Left colon (tissue), 2 donors: ENCODE measurements at regions not wholly inside any gene's neighbourhood (a gene's known extent, or its start where the extent isn't known, plus 50 kb on each side); places are given as distances from the start of the nearest gene placed in this dataset.
"Not testable (repeated sequence)": the region's sequence is repeated elsewhere in the genome, so short reads cannot be mapped to it uniquely, and the experiment has no call there.

Source experiments
- ATAC-seq: fragments of 200-7000 bp; cut with Tn5 transposase; one replicate; pipeline ENCODE4 v1.9.1; 2020; ENCODE audit warnings: mild to moderate bottlenecking, moderate library complexity
- DNase-seq, 2 donors: peaks; one replicate each; pipeline ENCODE4 v3.0.0-alpha.2; 2020
- intact Hi-C, 2 donors: fragments of 100-400 bp; cut with DNase I in 1 of 2; cut with micrococcal nuclease in 1 of 2; formaldehyde crosslinking; loops; one replicate each; pipeline versions ENCODE4 v1.11.2 to v1.14.0; 2022; cut with DNase I, micrococcal nuclease
- donor health status: DM: no; HTN: no; CAD: no.
- donor health status: DM: yes; HTN: yes; CAD: no.

DNA sequence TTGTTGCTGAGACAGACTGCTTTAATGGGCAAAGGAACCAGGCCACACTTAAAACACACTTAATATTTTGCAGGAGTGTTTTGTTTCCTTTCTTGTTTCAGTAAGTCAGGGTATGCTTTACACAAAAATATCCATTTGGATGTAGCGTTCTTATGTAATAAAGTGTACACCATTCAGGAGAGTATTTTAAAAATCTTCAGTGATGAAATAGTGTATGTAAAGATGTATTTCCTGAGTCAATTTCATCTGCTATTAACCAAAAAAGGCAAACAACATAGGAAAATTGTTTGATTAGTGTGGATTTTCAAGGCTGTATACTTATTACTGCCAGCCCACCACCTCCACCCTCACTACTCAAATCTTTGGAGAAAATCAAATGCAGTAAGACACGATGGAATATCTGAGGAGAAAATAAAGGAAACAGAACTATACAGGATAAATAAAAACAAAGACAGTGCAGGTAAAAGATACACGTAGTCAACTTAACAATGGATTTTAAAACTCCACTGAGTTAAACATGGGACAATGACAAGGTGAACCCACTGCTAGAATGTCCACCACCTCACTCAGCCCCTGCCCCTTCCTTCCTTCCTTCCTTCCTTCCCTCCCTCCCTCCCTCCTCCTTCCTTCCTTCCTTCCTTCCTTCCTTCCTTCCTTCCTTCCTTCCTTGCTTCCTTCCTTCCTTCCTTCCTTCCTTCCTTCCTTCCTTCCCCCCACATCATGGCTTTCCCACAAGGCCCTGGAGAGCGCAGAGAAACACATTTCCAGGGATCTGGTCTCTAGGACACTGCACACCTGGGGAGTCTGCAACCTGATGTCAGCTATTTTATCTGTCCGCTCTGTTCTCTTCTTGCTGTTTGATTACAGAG lies 360.3 kb downstream of the IRS2 start:
- ATAC-seq (no peak), DNase-seq (no peak)
- intact Hi-C loops = no loop called here

DNA sequence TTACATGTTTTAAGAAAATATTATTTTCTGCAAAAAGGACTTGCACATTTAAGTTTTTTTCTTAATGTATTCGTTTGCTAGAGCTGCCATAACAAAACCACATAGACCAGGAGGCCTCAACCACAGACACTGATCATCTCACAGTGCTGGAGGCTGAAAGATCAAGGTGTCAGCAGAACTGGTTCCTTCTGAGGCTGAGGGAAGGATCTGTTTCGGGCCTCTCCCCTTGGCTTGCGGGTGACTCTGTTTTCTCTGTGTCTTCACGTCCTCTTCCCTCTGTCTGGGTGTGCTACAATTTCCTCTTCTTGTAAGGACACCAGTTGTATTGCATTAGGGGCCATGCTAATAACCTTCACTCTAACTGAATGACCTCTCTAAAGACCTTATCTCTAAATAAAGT lies 364.2 kb downstream of the IRS2 start:
- ATAC-seq = no peak
- DNase-seq = no peak
- intact Hi-C loops = no loop called here

DNA sequence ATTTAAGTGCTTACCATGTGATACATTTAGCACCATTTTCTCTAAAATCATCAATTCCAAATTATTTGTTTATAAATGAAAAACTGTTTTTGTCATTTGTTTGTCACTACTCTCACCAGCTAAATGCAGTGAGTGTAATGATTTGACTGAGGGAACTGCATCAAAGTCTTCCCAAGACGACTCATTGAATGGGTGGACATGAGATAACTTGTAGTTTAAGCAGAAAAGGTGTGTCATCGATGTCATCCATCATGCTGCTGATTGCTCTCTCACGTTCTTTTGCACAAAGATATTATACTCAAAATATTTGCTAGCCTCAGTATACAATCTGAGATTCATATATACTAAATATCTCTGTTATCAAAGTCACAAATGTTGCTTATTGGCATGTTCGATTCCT lies 366.5 kb downstream of the IRS2 start:
- ATAC-seq (no peak), DNase-seq (no peak)
- intact Hi-C loops = no loop called here

DNA sequence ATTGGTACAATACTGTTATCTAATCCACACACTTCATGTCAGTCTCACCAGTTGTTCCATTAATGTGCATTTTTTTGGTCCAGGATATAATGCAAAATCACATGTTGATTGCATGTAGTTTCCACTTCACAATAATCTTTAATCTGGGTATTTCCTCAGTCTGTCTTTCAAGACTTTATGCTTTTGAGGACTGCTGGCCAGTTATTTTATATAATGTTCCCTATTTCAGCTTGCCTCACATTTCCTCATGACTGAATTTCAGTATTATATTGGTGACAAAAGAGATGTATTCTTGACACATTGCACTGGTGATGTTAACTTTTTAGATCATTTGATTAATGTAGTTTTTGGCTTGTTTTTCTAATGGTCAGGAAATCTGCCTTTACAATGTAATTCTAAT lies 368.3 kb downstream of the IRS2 start:
- intact Hi-C loops = no loop called here
- DNase-seq = no peak
- no peak for ATAC-seq

DNA sequence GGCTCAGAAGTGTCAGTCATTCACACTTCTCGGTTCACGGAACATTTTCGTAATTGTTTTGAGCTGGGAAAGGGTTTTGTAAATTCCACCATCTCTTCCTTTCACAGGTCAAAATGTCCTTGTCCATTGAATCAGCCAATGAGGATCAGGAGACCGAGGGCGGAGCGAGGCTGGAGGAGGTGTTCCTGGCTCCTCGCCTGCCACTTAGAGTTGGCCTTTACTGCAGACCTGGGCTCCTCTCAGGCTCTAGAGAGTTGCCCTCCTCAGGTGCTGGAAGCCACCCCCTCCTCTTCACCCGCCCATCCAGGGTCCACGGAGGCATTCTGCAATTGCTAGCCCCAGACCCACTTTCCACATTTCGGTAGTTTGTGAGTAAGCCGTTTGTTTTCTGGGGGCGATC lies 370.4 kb downstream of the IRS2 start:
- intact Hi-C loops = no loop called here
- ATAC-seq (no peak), DNase-seq (no peak)

DNA sequence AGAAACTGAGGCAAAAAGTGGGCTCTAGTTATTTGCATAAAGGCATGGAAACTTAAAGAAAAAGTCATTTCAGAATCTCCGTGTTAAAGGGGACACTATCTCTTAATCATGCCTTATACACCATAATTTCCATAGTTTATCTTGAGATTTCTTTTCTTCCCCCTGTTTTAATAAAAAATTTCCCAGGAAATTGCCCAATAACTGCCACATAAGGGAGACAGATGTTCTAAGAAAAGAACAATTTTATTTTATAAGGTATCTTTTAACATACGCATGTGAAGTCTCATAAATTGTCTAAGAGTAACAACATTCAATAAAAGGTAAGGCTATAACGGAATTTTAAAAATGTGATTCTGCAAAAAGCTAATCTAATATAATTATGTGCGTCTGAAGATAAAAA lies 371.3 kb downstream of the IRS2 start:
- DNase-seq (no peak), ATAC-seq (no peak)
- intact Hi-C loops = no loop called here

DNA sequence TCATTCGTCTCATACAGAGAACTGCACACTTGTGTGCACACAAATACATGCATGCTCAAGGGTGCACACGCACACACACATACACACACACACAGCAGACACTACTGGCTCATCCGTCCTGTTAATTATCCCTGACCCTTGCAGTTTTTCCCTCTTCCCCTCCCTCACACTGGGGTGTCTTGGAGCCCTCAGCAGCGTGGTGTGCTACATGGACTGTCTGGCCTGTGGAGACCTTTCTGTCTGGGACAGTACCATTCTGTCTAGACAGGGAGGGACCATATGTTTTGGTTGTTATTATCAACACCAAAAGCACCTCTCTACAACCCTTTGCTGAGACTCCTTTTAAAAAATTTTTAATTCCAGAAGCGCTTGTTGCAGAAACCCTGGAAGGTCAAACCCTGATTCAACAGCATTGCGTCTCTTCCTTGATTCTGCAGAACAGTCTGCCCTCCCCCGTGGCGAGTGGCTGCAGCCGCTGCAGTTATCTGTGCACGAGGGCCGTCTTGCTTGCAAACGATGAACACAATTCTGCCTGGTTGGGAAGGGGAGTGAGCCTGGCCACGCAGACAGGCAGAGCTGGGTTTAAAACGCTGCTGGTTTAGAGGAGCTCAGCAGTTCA lies 374.0 kb downstream of the IRS2 start:
- DNase-seq = peak; percentile 31 to 34
- intact Hi-C loops = no loop called here
- peak; percentile 85 for ATAC-seq

DNA sequence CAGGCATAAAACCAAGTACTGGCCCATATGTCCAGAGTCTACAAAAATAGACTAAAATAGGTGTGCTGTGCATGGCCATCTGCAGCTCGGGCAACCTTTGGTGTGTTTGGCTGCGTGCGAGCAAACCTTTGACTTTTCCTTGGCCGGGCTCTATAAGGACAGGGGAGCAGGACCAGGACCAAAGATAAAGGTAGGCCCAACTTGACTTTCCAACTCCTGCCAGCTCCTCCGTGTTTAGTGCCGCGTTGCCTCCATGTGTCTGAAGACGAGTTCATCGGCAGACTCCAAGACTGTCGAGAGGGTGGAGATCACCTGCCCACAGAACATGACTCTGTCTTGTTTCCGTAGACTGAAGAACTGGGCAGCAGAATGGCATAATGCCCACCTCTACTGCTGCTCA lies 375.5 kb downstream of the IRS2 start:
- intact Hi-C loops = no loop called here

DNA sequence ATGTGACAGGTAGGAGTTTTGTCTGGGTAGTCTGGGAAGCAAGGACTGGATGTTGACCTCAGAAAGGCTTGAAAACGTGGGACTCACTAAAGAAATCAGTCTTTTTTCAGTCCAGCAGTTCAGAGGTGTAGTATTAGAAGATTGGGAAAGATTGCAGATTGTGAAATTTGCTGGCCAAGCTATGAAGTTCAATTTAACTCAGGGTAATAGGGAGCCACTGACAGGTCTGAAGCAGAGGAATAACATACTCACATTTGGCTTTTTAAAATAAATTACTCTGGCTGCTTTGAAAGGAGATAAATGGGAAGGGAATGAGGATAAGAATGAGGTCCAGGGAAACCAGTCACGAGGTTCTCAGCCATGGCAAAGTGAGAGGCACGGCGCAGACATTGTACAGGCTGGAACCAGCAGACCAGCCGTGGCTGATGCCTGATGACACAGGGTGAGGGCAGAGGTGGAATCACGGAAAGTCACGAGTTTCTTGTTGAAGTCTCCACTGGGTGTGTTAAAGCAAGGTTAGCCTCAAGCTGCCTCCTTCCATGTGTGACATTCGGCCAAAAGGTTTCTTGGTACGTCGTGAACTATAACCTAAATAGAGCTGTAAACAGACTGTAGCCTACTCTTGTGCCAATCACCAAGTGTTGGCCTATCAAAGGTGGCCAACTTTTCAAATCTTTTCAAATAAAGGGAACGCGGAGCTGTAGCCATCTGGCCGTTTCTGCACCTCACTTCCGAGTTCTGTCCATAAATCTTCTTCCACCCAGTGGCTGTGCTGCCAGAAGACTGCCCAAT lies 377.6 kb downstream of the IRS2 start:
- intact Hi-C loops = no loop called here
- ATAC-seq = no peak
- no peak for DNase-seq

More for the DNA sequence above, 375.5 kb downstream of the IRS2 start:
- DNase-seq = no peak
- no peak for ATAC-seq

DNA sequence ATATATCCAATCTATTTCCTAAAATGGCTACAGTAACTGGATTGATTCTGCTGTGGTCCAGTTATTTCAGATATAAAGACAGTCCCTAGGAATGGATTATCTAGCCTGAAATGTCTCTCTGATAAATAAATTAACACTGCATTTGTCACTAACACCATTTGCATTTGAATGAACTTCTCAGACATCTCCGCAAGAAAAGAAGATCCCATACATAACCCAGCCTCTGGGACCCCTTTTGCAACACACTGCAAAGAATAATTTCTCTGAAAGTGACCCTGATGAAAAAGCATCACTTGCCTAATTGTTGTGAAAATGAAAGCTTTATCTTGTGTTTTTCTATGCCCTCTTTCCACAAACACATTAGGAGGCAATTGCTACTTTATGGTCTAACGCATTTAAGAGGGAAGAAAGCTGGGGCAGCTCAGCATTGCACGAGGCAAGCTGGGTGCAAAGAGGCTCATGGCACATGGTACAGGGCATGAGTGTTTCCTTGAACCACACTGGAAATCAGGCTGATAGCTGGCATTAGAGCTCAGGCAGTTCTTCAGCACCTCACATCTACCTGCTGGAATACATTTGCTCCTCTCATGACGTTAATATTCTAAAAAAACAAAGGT lies 379.9 kb downstream of the IRS2 start:
- DNase-seq (no peak), ATAC-seq (no peak)
- intact Hi-C loops = no loop called here

DNA sequence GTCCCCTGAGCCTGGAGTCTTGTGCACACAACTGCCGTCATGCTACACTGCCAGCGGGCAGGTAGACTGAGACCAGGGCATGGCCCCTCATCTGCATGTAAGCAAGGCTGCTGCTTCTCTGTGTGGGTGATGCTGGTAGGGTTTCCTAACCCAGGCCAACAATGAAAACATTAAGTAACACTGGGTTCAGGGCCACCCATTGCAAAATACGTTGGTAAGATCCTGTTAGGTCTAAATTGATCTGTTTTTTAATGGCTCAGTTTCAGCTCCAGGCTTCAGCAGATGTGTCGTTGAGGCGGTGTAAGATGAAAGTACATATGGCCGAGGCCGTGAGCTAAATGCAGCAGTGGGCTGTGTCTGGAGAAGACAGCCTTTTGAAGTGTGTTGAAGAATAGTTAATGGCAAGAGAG lies 383.4 kb downstream of the IRS2 start:
- no peak for ATAC-seq
- no peak for DNase-seq
- intact Hi-C loops = no loop called here

DNA sequence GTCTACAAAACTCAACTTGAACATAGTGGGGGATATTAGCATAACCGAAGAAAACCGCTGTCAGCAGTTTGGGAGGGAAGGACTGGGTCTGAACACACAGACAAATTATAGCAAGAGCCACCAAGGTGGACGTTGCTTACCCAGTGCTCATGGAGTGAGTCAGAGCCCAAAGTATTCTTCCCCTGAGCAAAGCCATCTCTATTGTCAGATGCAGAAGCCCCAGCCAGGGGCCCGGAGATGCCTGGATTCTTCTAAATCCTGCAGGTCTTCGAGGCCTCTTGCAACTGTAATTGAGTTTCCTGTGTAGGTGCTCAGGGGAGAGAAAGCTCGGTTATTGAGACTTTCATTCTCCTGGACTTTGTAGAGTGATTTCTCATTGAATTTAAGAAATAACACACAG lies 384.5 kb downstream of the IRS2 start:
- DNase-seq = no peak
- ATAC-seq = no peak
- intact Hi-C loops = no loop called here

DNA sequence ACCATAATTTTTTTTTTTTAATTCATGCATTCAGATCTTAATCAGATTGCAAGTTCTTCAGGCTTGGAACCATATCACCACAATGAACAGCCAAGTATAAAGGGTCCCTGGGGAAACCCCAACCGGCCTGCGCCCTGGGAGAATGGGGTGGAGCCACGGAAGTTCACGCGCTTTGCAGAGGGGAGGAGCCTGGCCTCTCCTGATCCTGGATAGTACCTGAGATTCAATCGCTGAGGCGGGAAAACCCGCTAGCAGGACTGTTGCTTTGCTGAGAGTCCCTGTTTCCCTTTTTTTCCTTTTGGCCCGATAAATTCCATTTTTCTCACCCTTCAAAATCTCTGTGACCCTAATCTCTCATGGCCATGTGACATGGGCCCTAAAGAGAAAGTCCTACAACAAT lies 385.1 kb downstream of the IRS2 start:
- ATAC-seq (no peak), DNase-seq (no peak)

DNA sequence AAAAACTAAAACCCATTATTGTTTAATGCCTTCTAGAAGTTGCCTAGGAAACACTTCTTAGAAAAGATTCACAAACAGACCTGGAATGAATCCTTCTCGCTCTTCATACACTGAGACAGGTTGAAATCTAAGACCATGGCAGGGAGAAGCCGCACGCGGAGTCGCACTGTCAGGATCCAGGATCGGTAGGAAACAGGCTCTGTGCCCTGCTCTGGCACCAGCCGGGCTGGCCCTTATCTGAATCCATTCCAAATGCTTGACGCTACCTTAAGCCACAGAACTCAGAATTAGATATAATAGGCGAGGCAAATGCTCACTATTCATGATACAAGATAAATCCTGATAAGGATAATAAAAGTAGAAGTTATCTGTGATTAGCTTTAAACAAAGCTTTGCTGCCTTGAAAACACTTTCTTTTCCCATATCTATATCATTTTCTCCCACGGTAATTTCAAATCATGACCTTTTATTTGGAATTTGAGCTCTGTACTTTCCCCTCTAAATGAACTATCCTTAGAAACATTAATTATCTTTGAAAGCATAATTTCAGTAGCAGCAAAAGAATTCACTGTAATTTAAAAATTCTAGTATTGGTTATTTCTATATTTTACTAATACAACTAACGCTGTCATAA lies 385.6 kb downstream of the IRS2 start:
- ATAC-seq (no peak), DNase-seq (no peak)
- intact Hi-C loops = no loop called here

More for the DNA sequence above, 385.1 kb downstream of the IRS2 start:
- intact Hi-C loops = no loop called here

DNA sequence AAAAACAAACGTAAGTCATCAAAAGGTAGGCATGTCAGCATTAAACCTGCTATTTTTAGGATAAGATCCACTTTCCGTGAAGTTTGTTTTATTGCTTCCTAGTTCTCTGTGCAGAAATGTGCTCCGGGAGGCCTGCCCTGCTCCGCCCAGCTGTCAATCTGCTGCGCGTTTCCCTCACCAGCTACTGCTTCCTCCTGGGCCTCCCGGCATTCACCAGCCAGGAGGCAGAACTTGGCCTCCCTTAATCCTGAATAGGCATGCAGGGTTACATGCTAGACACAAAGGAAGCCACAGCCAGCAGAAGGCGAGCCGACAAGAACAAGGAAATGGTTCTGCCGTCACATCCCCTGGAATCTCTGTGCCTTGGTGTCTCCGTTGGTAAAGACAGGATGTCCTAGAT lies 386.2 kb downstream of the IRS2 start:
- ATAC-seq (peak; percentile 58), DNase-seq (peak; percentile 21 to 29)
- intact Hi-C loops = no loop called here

DNA sequence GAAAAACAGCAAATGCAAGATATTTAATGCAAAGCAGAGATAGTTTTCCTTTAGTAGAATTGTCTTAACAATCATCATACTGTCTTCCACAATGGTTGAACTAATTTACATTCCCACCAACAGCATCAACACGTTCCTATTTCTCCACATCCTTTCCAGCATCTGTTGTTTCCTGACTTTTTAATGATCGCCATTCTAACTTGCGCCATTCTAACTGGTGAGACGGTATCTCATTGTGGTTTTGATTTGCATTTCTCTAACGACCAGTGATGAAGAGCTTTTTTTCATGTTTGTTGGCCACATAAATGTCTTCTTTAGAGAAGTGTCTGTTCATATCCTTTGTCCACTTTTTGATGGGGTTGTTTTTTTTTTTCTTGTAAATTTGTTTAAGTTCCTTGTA lies 388.3 kb downstream of the IRS2 start:
- DNase-seq, intact Hi-C loops, ATAC-seq: not testable (repeated sequence)

DNA sequence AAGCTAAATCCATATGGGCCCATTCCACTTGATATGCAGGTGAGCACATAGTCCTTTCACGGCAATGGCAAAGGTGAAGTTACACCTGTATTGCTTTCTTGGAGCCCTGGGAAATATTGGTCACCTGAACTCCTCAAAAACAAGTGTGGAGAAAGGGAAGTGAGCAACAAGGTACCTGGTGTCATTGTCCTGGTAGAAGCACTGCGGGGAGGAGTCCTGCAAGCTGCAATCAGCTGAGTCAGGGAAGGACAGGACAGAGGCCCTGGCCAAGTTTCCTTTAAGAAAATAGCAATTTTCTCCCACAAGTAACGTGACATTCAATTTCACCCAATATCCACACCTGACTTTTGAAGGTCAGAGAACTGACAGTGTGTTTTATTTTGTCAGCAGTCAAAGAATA lies 389.1 kb downstream of the IRS2 start:
- intact Hi-C loops = no loop called here
- no peak for ATAC-seq
- DNase-seq = no peak

DNA sequence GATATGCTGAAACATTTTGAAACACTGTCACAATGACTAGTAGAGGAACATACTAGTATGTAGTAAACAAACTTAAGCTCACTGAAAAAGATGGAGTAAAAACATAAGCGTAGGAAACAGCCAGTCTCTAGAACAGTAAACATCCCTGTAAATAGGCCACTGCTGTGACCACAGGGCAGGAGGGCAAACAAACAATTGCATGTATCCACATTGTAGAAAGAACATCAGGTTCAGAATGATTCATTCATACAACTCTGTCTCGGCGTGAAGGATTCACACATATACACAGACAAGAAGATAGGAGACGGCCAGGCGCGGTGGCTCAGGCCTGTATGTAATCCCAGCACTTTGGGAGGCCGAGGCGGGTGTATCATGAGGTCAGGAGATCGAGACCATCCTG lies 390.1 kb downstream of the IRS2 start:
- ATAC-seq (no peak), DNase-seq (no peak)
- intact Hi-C loops = no loop called here

DNA sequence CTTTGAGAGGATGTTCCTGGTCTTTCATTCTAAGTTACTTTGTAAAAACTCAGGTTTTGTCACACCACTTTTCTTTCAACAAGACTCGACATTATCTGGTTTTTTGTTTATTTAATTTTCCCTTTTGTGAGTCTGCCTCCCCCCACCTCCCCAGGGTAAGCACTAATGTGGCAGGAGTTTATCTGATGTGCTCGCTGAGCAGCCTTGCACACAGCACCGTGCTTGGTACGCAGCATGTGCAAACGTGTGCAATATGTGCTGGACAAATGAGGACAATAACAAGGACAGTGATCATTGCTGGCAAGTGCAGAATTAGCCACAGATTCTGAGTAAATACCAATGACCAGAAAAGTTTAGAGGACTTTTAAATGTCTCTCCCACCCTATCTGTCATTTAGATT lies 391.4 kb downstream of the IRS2 start:
- ATAC-seq (no peak), DNase-seq (no peak)
- intact Hi-C loops = no loop called here
